Ascending aorta (tissue), 2 donors: ENCODE measurements at regions not wholly inside any gene's neighbourhood (a gene's known extent, or its start where the extent isn't known, plus 50 kb on each side); places are given as distances from the start of the nearest gene placed in this dataset.

Source experiments
- DNase-seq, 2 donors: peaks; one replicate each; pipeline ENCODE4 v3.0.0-alpha.2; 2019; ENCODE audit warnings: low spot score in 2 of 2
- H3K27ac ChIP-seq, 2 donors: fragments of 200-600 bp; sonication (generic); one replicate each; pipeline ENCODE4 v1.5.1; 2016 to 2017; ENCODE audit warnings: mild to moderate bottlenecking in 1 of 2
- H3K27me3 ChIP-seq: fragments of 200-600 bp; sonication (generic); one replicate; pipeline ENCODE4 v1.5.1; 2017
- H3K36me3 ChIP-seq, 2 donors: fragments of 200-600 bp; sonication (generic); one replicate each; pipeline ENCODE4 v1.5.1; 2016
- H3K4me1 ChIP-seq, 2 donors: fragments of 200-600 bp; sonication (generic); one replicate each; pipeline ENCODE4 v1.5.1; 2016 to 2017; ENCODE audit warnings: mild to moderate bottlenecking in 1 of 2
- H3K4me3 ChIP-seq, 2 donors: fragments of 200-600 bp; sonication (generic); one replicate each; pipeline ENCODE4 v1.5.1; 2016 to 2017; ENCODE audit warnings: mild to moderate bottlenecking in 1 of 2
- H3K9me3 ChIP-seq, 2 donors: fragments of 200-600 bp; sonication (generic); one replicate each; pipeline ENCODE4 v1.5.1; 2016
- CTCF ChIP-seq, 3 experiments: fragments of 200-600 bp in 2 of 3; fragments of 450-650 bp in 1 of 3; sonication (generic) in 2 of 3; IDR thresholded peaks; one replicate each; pipeline ENCODE4 v1.5.1; 2016 to 2019; ENCODE audit warnings: antibody characterized with exemption in 3 of 3, mild to moderate bottlenecking in 1 of 3, moderate library complexity in 1 of 3
- intact Hi-C: fragments of 100-400 bp; cut with DNase I; formaldehyde crosslinking; loops from one replicate; pipeline ENCODE4 v1.15.1; 2023

GRCh38 chr5:167229751-167230150, 1061.7 kb upstream of the WWC1 start:
- Histone ChIP-seq H3K4me1 (no peaks in the 10 kb centered on the region), H3K27ac (no peak overlapping the region), H3K27me3 (no peaks in the 10 kb centered on the region), H3K4me3 (no peak overlapping the region), H3K9me3 (no peaks in the 10 kb centered on the region), H3K36me3 (no peaks in the 10 kb centered on the region)
- TF ChIP-seq CTCF (IDR thresholded peaks at IDR 0.05): no peak
- intact Hi-C loops: no loop called here
- DNase-seq: no peak

GRCh38 chr5:167230414-167230813, 1061.0 kb upstream of the WWC1 start:
- Histone ChIP-seq H3K27ac (no peak overlapping the region), H3K36me3 (no peaks in the 10 kb centered on the region), H3K4me3 (no peak overlapping the region), H3K4me1 (no peaks in the 10 kb centered on the region), H3K9me3 (no peaks in the 10 kb centered on the region), H3K27me3 (no peaks in the 10 kb centered on the region)
- no peak for DNase-seq
- TF ChIP-seq CTCF (IDR thresholded peaks at IDR 0.05): no peak
- intact Hi-C loops: no loop called here

GRCh38 chr5:167232675-167233311, 1058.7 kb upstream of the WWC1 start:
- DNase-seq: no peak
- Histone ChIP-seq H3K4me1 (no peaks in the 10 kb centered on the region), H3K4me3 (no peak overlapping the region), H3K9me3 (no peaks in the 10 kb centered on the region), H3K36me3 (no peaks in the 10 kb centered on the region), H3K27ac (no peak overlapping the region), H3K27me3 (no peaks in the 10 kb centered on the region)
- TF ChIP-seq CTCF (IDR thresholded peaks at IDR 0.05): no peak
- intact Hi-C loops: no loop called here

- DNase-seq: no peak
- Histone ChIP-seq H3K27me3 (no peaks in the 10 kb centered on the region), H3K4me3 (no peak overlapping the region), H3K4me1 (no peaks in the 10 kb centered on the region), H3K9me3 (no peaks in the 10 kb centered on the region), H3K27ac (no peak overlapping the region), H3K36me3 (no peaks in the 10 kb centered on the region)
- intact Hi-C loops: no loop called here
- no peak for TF ChIP-seq CTCF (IDR thresholded peaks at IDR 0.05)
Observed at GRCh38 chr5:167233507-167234220, 1057.8 kb upstream of the WWC1 start.

- Histone ChIP-seq H3K36me3 (no peaks in the 10 kb centered on the region), H3K9me3 (no peaks in the 10 kb centered on the region), H3K27ac (no peak overlapping the region), H3K27me3 (no peaks in the 10 kb centered on the region), H3K4me1 (no peaks in the 10 kb centered on the region), H3K4me3 (no peak overlapping the region)
- TF ChIP-seq CTCF (IDR thresholded peaks at IDR 0.05): no peak
- intact Hi-C loops: no loop called here
- DNase-seq: no peak
Observed at GRCh38 chr5:167241436-167242067, 1049.9 kb upstream of the WWC1 start.
